NCI-H2107 treated with DMSO at 0.1 percent for 48 hours (cell line): ENCODE measurements at regions not wholly inside any gene's neighbourhood (a gene's known extent, or its start where the extent isn't known, plus 50 kb on each side); places are given as distances from the start of the nearest gene placed in this dataset.
A peak's percentile ranks its signal among the peaks of the same experiment; 100 is the strongest.

ENCODE experiments used
- DNase-seq: peaks from one replicate; lab custom pipeline; 2025; ENCODE audit not compliant: unreplicated experiment; lab: John Stamatoyannopoulos, UW

- DNase-seq = no peak
These were observed 439.1 kb downstream of the FOXG1 start for GRCh38 chr14:29205658-29206057.

GRCh38 chr14:29215853-29216252 is 449.3 kb downstream of the FOXG1 start:
- peak; percentile 90 for DNase-seq

- DNase-seq = peak; percentile 100
These were observed 450.0 kb downstream of the FOXG1 start for GRCh38 chr14:29216268-29217232.

- DNase-seq = peak; percentile 78
These were observed 451.3 kb downstream of the FOXG1 start for GRCh38 chr14:29217813-29218450.

- peak; percentile 96 for DNase-seq
These were observed 453.5 kb downstream of the FOXG1 start for GRCh38 chr14:29220072-29220471.

GRCh38 chr14:29220566-29220965 is 454.0 kb downstream of the FOXG1 start:
- DNase-seq = peak; percentile 85

GRCh38 chr14:29222006-29222405 is 455.4 kb downstream of the FOXG1 start:
- peak; percentile 56 for DNase-seq

- peak; percentile 93 for DNase-seq
These were observed 456.2 kb downstream of the FOXG1 start for GRCh38 chr14:29222671-29223268.

- no peak for DNase-seq
These were observed 457.4 kb downstream of the FOXG1 start for GRCh38 chr14:29223947-29224346.

- no peak for DNase-seq
These were observed 461.0 kb downstream of the FOXG1 start for GRCh38 chr14:29227631-29228030.

- DNase-seq = no peak
These were observed 465.6 kb downstream of the FOXG1 start for GRCh38 chr14:29232153-29232552.

GRCh38 chr14:29232711-29233110 is 466.1 kb downstream of the FOXG1 start:
- no peak for DNase-seq

- DNase-seq = no peak
These were observed 466.6 kb downstream of the FOXG1 start for GRCh38 chr14:29233188-29233587.

GRCh38 chr14:29235991-29236390 is 469.4 kb downstream of the FOXG1 start:
- no peak for DNase-seq

- DNase-seq = no peak
These were observed 469.8 kb downstream of the FOXG1 start for GRCh38 chr14:29236401-29236800.

GRCh38 chr14:29236848-29237247 is 470.3 kb downstream of the FOXG1 start:
- DNase-seq = no peak

- DNase-seq = no peak
These were observed 473.5 kb downstream of the FOXG1 start for GRCh38 chr14:29240066-29240465.

- peak; percentile 74 for DNase-seq
These were observed 476.5 kb downstream of the FOXG1 start for GRCh38 chr14:29242755-29243754.

- no peak for DNase-seq
These were observed 489.1 kb downstream of the FOXG1 start for GRCh38 chr14:29255692-29256091.

- no peak for DNase-seq
These were observed 496.4 kb downstream of the FOXG1 start for GRCh38 chr14:29262979-29263378.

- DNase-seq = no peak
These were observed 498.3 kb downstream of the FOXG1 start for GRCh38 chr14:29264865-29265264.
